Mesodermal cell (in vitro differentiated cells): ENCODE measurements at regions not wholly inside any gene's neighbourhood (a gene's known extent, or its start where the extent isn't known, plus 50 kb on each side); places are given as distances from the start of the nearest gene placed in this dataset.
"Not testable (repeated sequence)": the region's sequence is repeated elsewhere in the genome, so short reads cannot be mapped to it uniquely, and the experiment has no call there.

Experiments used
- H3K27ac ChIP-seq: 2 replicates; pipeline ENCODE4 v1.7.0; 2013; ENCODE audit warnings: mild to moderate bottlenecking, low read depth, low read length, moderate library complexity; ENCODE audit not compliant: severe bottlenecking
- H3K36me3 ChIP-seq: 2 replicates; pipeline ENCODE4 v1.7.1; 2013; ENCODE audit warnings: mild to moderate bottlenecking, low read length, moderate library complexity; ENCODE audit not compliant: control insufficient read depth, insufficient read depth
- H3K4me1 ChIP-seq: one replicate; pipeline ENCODE4 v1.7.1; 2013; ENCODE audit warnings: mild to moderate bottlenecking, low read length; ENCODE audit not compliant: insufficient read depth, control insufficient read depth, poor library complexity, severe bottlenecking
- H3K4me3 ChIP-seq: 2 replicates; pipeline ENCODE4 v1.7.0; 2013; ENCODE audit warnings: low read length, control low read depth, mild to moderate bottlenecking; ENCODE audit not compliant: insufficient read depth, poor library complexity, severe bottlenecking; ENCODE audit errors: extremely low read depth
- H3K9me3 ChIP-seq: 2 replicates; pipeline ENCODE4 v1.7.1; 2013; ENCODE audit warnings: mild to moderate bottlenecking, low read length, moderate library complexity; ENCODE audit not compliant: control insufficient read depth
- WGBS, 2 experiments: methylation state at CpG; one replicate each; pipeline ENCODE4 v1.1.5; 2013; ENCODE audit warnings: missing lambda C conversion rate in 2 of 2; ENCODE audit not compliant: insufficient coverage in 2 of 2; 5-methylcytosine and 5-hydroxymethylcytosine counted together

DNA sequence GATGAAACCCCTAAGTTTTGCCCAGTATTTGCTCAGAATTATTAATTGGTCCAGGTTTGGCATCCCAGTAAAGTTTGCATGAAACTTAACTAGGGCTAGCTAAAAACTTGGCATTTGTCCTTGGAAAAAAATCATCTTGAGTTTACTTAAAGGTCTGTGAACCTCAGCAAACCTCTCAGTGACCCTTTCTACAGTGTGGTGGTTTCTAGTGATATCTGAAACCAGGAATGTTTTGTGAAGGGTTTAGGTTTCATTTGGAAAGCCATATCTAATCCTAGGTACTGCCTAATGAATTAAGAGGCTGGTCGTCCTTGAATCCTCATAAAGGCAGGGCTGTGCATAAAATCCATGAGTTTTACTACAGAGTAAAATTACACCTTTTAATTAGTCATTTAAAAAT, 218.5 kb upstream of the ANKRD50 start:
- Histone ChIP-seq H3K9me3 (no peaks in the 10 kb centered on the region), H3K4me3 (no peak overlapping the region), H3K4me1 (no peaks in the 10 kb centered on the region), H3K27ac (no peak overlapping the region), H3K36me3 (no peaks in the 10 kb centered on the region)
- WGBS, 2 experiments, result no CpG with 5 or more reads among the region's 1 CpG

GRCh38 chr4:124922748-124923147, 210.2 kb upstream of the ANKRD50 start:
- WGBS, 2 experiments, result 90 to 95% methylated on average over 7 to 12 of the region's 12 CpGs

GRCh38 chr4:124918559-124919122, 206.1 kb upstream of the ANKRD50 start:
- no peak overlapping the region for H3K27ac ChIP-seq
- H3K9me3 ChIP-seq, result no peaks in the 10 kb centered on the region
- H3K4me3 ChIP-seq, result no peak overlapping the region
- no peaks in the 10 kb centered on the region for H3K4me1 ChIP-seq
- H3K36me3 ChIP-seq, result no peaks in the 10 kb centered on the region
- WGBS, 2 experiments, result 83 to 91% methylated on average over 2 to 3 of the region's 3 CpGs

More at GRCh38 chr4:124922748-124923147, 210.2 kb upstream of the ANKRD50 start:
- not testable (repeated sequence) for H3K4me1 ChIP-seq, H3K9me3 ChIP-seq, H3K4me3 ChIP-seq, H3K36me3 ChIP-seq, H3K27ac ChIP-seq

DNA sequence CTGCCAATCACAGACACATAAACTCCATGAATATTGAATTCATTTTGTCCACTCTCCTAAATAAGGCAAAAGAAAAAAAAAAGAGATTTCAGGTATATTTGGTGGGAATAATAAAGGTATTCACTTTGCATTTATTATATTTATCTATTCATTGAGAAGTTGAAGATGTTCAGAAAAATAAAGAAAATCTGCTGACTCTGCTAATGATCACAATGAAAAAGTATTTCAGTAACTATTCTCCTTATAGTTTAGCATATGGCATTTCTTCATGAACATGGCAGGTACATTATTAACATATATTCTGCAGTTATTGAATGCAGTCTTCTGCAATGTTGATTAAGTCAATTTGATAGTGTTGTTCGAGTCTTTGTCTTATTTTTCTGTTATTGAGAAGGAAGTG, 202.5 kb upstream of the ANKRD50 start:
- H3K4me1 ChIP-seq, result no peaks in the 10 kb centered on the region
- H3K4me3 ChIP-seq, result no peak overlapping the region
- H3K36me3 ChIP-seq, result no peaks in the 10 kb centered on the region
- peaks cover 13% of the 10 kb centered on the region for H3K9me3 ChIP-seq
- no CpG with 5 or more reads among the region's 1 CpG for WGBS, 2 experiments
- H3K27ac ChIP-seq, result no peak overlapping the region

DNA sequence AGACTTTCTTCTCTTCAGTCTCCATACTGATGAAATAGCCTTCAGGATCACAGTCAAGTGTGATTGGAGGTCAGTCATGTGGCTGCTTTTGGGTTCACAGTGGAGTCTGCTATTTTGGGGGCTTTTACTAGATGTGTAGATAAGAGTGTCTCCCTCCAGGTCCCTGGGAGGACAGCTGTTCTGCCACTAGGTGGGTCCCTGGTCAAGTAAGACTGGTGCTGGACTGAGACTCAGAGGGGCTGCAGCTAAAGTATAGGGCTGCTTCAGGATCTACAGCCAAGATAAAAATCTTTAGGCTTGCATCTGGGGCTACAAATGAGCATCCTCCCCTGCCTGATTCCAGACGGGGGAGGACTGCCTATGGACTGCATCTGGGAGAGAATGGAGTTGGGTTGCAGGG, 200.7 kb upstream of the ANKRD50 start:
- peaks cover 13% of the 10 kb centered on the region for H3K9me3 ChIP-seq
- WGBS, 2 experiments, result 78 to 100% methylated on average over 1 of the region's 1 CpG
- no peaks in the 10 kb centered on the region for H3K36me3 ChIP-seq
- no peak overlapping the region for H3K27ac ChIP-seq
- no peaks in the 10 kb centered on the region for H3K4me1 ChIP-seq
- H3K4me3 ChIP-seq, result no peak overlapping the region

- Histone ChIP-seq H3K9me3 (peaks cover 13% of the 10 kb centered on the region), H3K36me3 (no peaks in the 10 kb centered on the region), H3K27ac (no peak overlapping the region), H3K4me1 (no peaks in the 10 kb centered on the region), H3K4me3 (no peak overlapping the region)
Observed at GRCh38 chr4:124910327-124910726, 197.8 kb upstream of the ANKRD50 start.

DNA sequence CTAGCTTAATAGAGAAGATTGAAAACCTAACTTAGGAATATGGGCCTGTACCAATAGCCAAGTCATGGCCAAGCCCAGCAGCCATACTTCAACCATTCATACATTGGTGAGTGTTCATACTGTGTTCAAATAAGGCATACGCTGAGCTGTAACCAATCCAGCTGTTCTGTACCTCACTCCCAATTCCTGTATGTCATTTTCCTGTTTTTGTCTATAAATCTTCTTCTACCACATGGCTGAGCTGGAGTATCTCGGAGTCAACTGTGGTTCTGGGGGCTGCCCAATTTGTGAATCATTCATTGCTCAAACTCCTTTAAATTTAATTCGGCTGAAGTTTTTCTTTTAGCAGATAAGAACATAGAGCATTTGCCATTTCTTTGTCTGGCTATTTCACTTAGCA, 195.3 kb upstream of the ANKRD50 start:
- WGBS, 2 experiments, result 94 to 100% methylated on average over 1 to 3 of the region's 3 CpGs
- Histone ChIP-seq H3K36me3 (no peaks in the 10 kb centered on the region), H3K9me3 (peaks cover 9% of the 10 kb centered on the region), H3K27ac (no peak overlapping the region), H3K4me3 (no peak overlapping the region), H3K4me1 (no peaks in the 10 kb centered on the region)

DNA sequence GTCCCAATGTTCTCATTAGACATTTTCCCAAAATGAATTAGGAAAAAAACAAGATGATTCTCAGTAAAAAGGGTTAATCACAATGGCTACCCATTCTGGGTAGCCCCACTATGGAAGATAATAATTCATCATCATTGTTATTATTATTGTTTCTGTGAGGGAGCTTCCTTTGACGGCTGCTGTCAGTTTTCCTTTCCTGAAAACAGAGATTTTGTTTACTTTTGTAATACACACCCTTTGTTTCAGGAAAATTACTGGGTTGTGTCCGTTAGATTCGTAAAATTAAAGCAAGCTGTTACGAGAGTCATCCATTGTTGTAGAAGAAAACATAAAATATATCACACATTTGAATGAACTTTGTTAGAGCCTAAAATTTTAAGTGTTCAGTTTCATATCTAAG, 192.9 kb upstream of the ANKRD50 start:
- no peak overlapping the region for H3K4me3 ChIP-seq
- H3K27ac ChIP-seq, result no peak overlapping the region
- no peaks in the 10 kb centered on the region for H3K4me1 ChIP-seq
- no peaks in the 10 kb centered on the region for H3K36me3 ChIP-seq
- no CpG with 5 or more reads among the region's 4 CpGs for WGBS, 2 experiments
- no peaks in the 10 kb centered on the region for H3K9me3 ChIP-seq

DNA sequence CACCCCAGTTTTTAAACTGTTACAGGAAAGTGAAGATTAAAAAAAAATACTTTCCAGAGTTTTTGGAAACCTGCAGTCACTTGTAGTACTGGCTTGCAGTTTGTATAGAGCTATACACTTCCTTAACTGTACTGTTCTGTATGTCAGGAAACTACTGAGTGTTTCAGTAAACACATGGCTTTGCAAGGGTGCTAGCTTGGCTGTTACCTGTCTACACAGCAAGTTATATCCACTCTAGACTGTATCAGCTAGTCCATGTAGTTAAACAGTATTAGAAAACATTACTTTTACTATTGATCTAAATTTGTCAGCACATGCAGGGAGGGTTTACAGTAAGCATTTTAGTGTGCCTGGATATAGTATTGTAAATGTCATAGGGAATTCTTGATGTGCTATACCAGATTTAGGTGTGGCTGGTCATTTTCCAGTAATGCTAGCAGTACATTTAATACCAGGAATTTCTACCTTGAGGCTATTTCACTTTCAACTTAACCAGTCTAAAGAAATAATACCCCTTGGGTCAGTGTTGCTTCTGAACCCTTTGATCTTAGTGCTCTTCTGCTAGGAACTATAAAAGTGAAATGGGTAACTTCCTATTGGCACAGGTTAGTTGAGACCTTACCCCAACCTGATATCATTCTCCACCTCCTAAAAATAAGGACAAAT, 192.3 kb upstream of the ANKRD50 start:
- H3K27ac ChIP-seq, result no peak overlapping the region
- H3K4me3 ChIP-seq, result no peak overlapping the region
- H3K4me1 ChIP-seq, result no peaks in the 10 kb centered on the region
- no peaks in the 10 kb centered on the region for H3K36me3 ChIP-seq
- H3K9me3 ChIP-seq, result no peaks in the 10 kb centered on the region

GRCh38 chr4:124903995-124904722, 191.6 kb upstream of the ANKRD50 start:
- WGBS, 2 experiments, result 55 to 90% methylated on average over 1 to 2 of the region's 6 CpGs
- Histone ChIP-seq H3K4me3 (no peak overlapping the region), H3K27ac (no peak overlapping the region), H3K4me1 (no peaks in the 10 kb centered on the region), H3K36me3 (no peaks in the 10 kb centered on the region), H3K9me3 (no peaks in the 10 kb centered on the region)

GRCh38 chr4:124902001-124902515, 189.5 kb upstream of the ANKRD50 start:
- no peaks in the 10 kb centered on the region for H3K36me3 ChIP-seq
- H3K4me3 ChIP-seq, result no peak overlapping the region
- 83% methylated on average over 1 of the region's 1 CpG for WGBS, 2 experiments
- no peaks in the 10 kb centered on the region for H3K9me3 ChIP-seq
- H3K27ac ChIP-seq, result no peak overlapping the region
- no peaks in the 10 kb centered on the region for H3K4me1 ChIP-seq
